ENCODE measurements at regions not wholly inside any gene's neighbourhood (a gene's known extent, or its start where the extent isn't known, plus 50 kb on each side); places are given as distances from the start of the nearest gene placed in this dataset.
"Not testable (repeated sequence)": the region's sequence is repeated elsewhere in the genome, so short reads cannot be mapped to it uniquely, and the experiment has no call there.

- Histone ChIP-seq H3K9me3 (ENCODE audit: low read depth) (no peaks in the 10 kb centered on the region), H3K4me1 (ENCODE audit: low read depth) (no peaks in the 10 kb centered on the region), H3K4me3 (no peak overlapping the region), H3K27ac (no peak overlapping the region), H3K27me3 (no peaks in the 10 kb centered on the region), H3K36me3 (no peaks in the 10 kb centered on the region)
- no peak for DNase-seq (ENCODE audit: low read depth in 1 of 2, low spot score in 1 of 2)
- no peak for TF ChIP-seq CTCF (IDR thresholded peaks at IDR 0.05; ENCODE audit: low read depth, low read length)
Observed at GRCh38 chr16:11413907-11414595, 68.8 kb downstream of the RMI2 start.

GRCh38 chr16:11414815-11415775 is 69.8 kb downstream of the RMI2 start:
- no peak overlapping the region for H3K27ac ChIP-seq
- H3K9me3 ChIP-seq (ENCODE audit: low read depth): no peaks in the 10 kb centered on the region
- H3K36me3 ChIP-seq: no peaks in the 10 kb centered on the region
- no peaks in the 10 kb centered on the region for H3K4me1 ChIP-seq (ENCODE audit: low read depth)
- H3K4me3 ChIP-seq: no peak overlapping the region
- no peak for TF ChIP-seq CTCF (IDR thresholded peaks at IDR 0.05; ENCODE audit: low read depth, low read length)
- no peaks in the 10 kb centered on the region for H3K27me3 ChIP-seq
- no peak for DNase-seq (ENCODE audit: low read depth in 1 of 2, low spot score in 1 of 2)

DNA sequence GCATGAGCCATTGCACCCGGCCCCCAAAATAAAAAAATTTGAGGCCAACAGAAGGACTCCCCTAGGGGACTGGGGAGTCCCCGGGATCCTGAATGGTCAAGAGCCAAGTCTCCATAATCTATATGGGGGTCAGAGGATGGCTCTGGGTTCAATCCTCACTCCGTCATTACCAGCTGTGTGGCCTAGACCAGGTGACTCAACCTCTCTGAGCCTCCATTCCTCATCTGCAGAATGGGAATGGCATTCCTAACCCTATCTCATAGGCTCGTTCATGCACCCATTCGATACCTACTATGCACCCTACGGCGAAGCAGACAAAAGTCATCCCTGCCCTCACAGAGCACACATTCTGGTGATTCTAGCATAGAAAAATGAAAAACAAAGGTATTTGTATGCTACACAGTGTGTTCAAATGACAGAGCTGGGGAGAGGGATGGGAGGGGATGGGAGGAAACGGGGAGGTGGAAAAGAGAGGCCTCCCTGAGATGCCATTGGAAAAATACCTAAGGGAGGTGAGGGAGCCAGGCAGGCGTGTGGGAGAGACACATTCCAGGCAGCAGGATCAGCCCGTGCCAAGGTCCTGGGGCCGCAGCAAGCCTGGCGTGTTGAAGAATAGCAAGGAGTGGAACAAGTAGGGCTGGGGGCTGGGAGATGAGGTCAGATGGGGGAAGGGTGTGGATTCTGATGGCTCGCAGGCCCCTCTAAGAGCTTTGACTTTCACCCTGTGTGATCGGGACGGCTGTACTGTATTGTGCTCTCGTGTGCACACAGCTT is 71.2 kb downstream of the RMI2 start:
- DNase-seq (ENCODE audit: low read depth in 1 of 2, low spot score in 1 of 2): no peak
- Histone ChIP-seq H3K27ac (no peak overlapping the region), H3K4me1 (ENCODE audit: low read depth) (no peaks in the 10 kb centered on the region), H3K36me3 (no peaks in the 10 kb centered on the region), H3K9me3 (ENCODE audit: low read depth) (no peaks in the 10 kb centered on the region), H3K27me3 (no peaks in the 10 kb centered on the region), H3K4me3 (no peak overlapping the region)
- no peak for TF ChIP-seq CTCF (IDR thresholded peaks at IDR 0.05; ENCODE audit: low read depth, low read length)

GRCh38 chr16:11417487-11417886 is 72.2 kb downstream of the RMI2 start:
- H3K9me3 ChIP-seq (ENCODE audit: low read depth): no peaks in the 10 kb centered on the region
- no peak overlapping the region for H3K4me3 ChIP-seq
- no peak for TF ChIP-seq CTCF (IDR thresholded peaks at IDR 0.05; ENCODE audit: low read depth, low read length)
- H3K27me3 ChIP-seq: no peaks in the 10 kb centered on the region
- H3K27ac ChIP-seq: no peak overlapping the region
- DNase-seq (ENCODE audit: low read depth in 1 of 2, low spot score in 1 of 2): no peak
- no peaks in the 10 kb centered on the region for H3K36me3 ChIP-seq
- H3K4me1 ChIP-seq (ENCODE audit: low read depth): no peaks in the 10 kb centered on the region

DNA sequence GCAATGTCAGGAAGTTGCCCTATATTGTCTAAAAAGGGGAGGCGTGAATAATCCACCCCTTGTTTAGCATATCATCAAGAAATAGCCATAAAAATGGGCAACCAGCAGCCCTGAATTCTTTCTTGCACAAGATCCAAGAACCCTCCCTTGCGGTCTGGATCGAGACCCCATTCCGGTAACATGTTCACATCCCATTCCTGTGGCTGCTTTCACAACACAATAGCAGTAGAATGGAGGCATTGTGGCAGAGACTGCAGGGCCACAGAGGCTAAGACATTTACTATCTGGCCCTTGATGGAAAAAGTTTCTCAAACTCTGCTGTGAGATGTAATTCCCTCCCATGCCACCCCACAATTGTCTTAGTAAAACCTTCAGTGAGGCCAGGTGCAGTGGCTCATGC is 73.2 kb downstream of the RMI2 start:
- DNase-seq (ENCODE audit: low read depth in 1 of 2, low spot score in 1 of 2): peak in 1 of 2 donors; percentile 64
- no peaks in the 10 kb centered on the region for H3K9me3 ChIP-seq (ENCODE audit: low read depth)
- H3K27me3 ChIP-seq: no peaks in the 10 kb centered on the region
- TF ChIP-seq CTCF (IDR thresholded peaks at IDR 0.05; ENCODE audit: low read depth, low read length): no peak
- no peaks in the 10 kb centered on the region for H3K36me3 ChIP-seq
- H3K27ac ChIP-seq: no peak overlapping the region
- H3K4me1 ChIP-seq (ENCODE audit: low read depth): no peaks in the 10 kb centered on the region
- no peak overlapping the region for H3K4me3 ChIP-seq

GRCh38 chr16:11420067-11420466 is 74.8 kb downstream of the RMI2 start:
- not testable (repeated sequence) for H3K4me3 ChIP-seq; H3K9me3 ChIP-seq (ENCODE audit: low read depth); H3K27ac ChIP-seq; H3K27me3 ChIP-seq; DNase-seq (ENCODE audit: low read depth in 1 of 2, low spot score in 1 of 2); H3K4me1 ChIP-seq (ENCODE audit: low read depth); H3K36me3 ChIP-seq

All from cardiac muscle cell (in vitro differentiated cells and primary cell).